ENCODE measurements at regions not wholly inside any gene's neighbourhood (a gene's known extent, or its start where the extent isn't known, plus 50 kb on each side); places are given as distances from the start of the nearest gene placed in this dataset.

GRCh38 chr4:154911608-154912098 lies 130.6 kb downstream of the RBM46 start:
- ATAC-seq: no peak
- no peak for TF ChIP-seq OSR1 (CRISPR knock-in tag; IDR thresholded peaks at IDR 0.05)
- no peak for TF ChIP-seq TSHZ2 (CRISPR knock-in tag; IDR thresholded peaks at IDR 0.05)
- TF ChIP-seq BACH2 (CRISPR knock-in tag; IDR thresholded peaks at IDR 0.05; ENCODE audit: borderline replicate concordance): no peak
- TF ChIP-seq ZNF565 (CRISPR knock-in tag; conservative IDR thresholded peaks at IDR 0.05; ENCODE audit: low read depth): no peak
- no peak for TF ChIP-seq CSRNP3 (CRISPR knock-in tag; IDR thresholded peaks at IDR 0.05)
- no peak for TF ChIP-seq RARB (CRISPR knock-in tag; IDR thresholded peaks at IDR 0.05)
- no peak for TF ChIP-seq TOX (CRISPR knock-in tag; IDR thresholded peaks at IDR 0.05; ENCODE audit: borderline replicate concordance)
- no peak for TF ChIP-seq ZNF70 (CRISPR knock-in tag; IDR thresholded peaks at IDR 0.05)
- no peak for TF ChIP-seq PPARA (CRISPR knock-in tag; IDR thresholded peaks at IDR 0.05; ENCODE audit: borderline replicate concordance)
- TF ChIP-seq ZC3H10 (CRISPR knock-in tag; IDR thresholded peaks at IDR 0.05): no peak

GRCh38 chr4:154916068-154916467 lies 135.0 kb downstream of the RBM46 start:
- TF ChIP-seq TSHZ2 (CRISPR knock-in tag; IDR thresholded peaks at IDR 0.05) (no peak), TOX (CRISPR knock-in tag; IDR thresholded peaks at IDR 0.05; ENCODE audit: borderline replicate concordance) (no peak), ZC3H10 (CRISPR knock-in tag; IDR thresholded peaks at IDR 0.05) (no peak), ISL1 (CRISPR knock-in tag; IDR thresholded peaks at IDR 0.05) (no peak), ESRRG (CRISPR knock-in tag; IDR thresholded peaks at IDR 0.05) (no peak), ZFP30 (CRISPR knock-in tag; IDR thresholded peaks at IDR 0.05) (no peak), CSRNP3 (CRISPR knock-in tag; IDR thresholded peaks at IDR 0.05) (no peak), ZNF565 (CRISPR knock-in tag; conservative IDR thresholded peaks at IDR 0.05; ENCODE audit: low read depth) (no peak), PATZ1 (CRISPR knock-in tag; IDR thresholded peaks at IDR 0.05; ENCODE audit: borderline replicate concordance) (no peak), ZNF8 (CRISPR knock-in tag; IDR thresholded peaks at IDR 0.05) (no peak), CREB5 (CRISPR knock-in tag; IDR thresholded peaks at IDR 0.05; ENCODE audit: low read depth) (no peak), GLIS3 (CRISPR knock-in tag; IDR thresholded peaks at IDR 0.05) (no peak), ZFP3 (CRISPR knock-in tag; IDR thresholded peaks at IDR 0.05) (no peak), PPARA (CRISPR knock-in tag; IDR thresholded peaks at IDR 0.05; ENCODE audit: borderline replicate concordance) (no peak), POU6F1 (CRISPR knock-in tag; IDR thresholded peaks at IDR 0.05; ENCODE audit: borderline replicate concordance, low read depth) (no peak)
- no peak for ATAC-seq

All from SK-N-SH treated with all-trans-retinoic acid at 6 μM for 48 hours (cell line).